ENCODE measurements at regions not wholly inside any gene's neighbourhood (a gene's known extent, or its start where the extent isn't known, plus 50 kb on each side); places are given as distances from the start of the nearest gene placed in this dataset.

DNA sequence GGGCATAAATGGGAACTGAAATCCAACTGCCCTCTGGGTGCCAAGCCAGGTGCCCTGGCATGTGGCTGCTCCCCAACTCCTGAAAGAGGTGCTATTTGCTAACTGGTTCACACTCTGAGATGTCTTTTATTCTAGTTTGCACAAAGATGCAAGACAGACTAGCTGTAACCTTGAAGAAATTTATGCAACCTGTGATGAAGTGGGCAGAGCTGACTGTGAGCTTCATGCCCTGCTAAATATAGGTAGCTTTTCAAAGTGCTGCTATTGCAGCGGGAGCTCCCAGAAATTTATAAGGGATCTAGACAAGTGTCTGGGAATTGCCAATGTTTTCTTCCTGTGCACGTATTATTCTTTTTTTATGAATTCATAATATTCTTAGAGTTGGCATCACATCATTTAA lies 517.5 kb downstream of the RNF144B start (continued):
- TF ChIP-seq CTCF (IDR thresholded peaks at IDR 0.05 in 2 of 3, conservative IDR thresholded peaks at IDR 0.05 in 1 of 3; ENCODE audit: control insufficient read depth in 2 of 3, extremely low read depth in 1 of 3, insufficient read depth in 1 of 3, low read depth in 3 of 3, low read length in 3 of 3) (no peak), IKZF2 (IDR thresholded peaks at IDR 0.05) (no peak), NFIC (IDR thresholded peaks at IDR 0.05; ENCODE audit: low read depth, low read length) (no peak)

GRCh38 chr6:18920701-18921100 lies 533.6 kb downstream of the RNF144B start:
- in situ Hi-C loops (cut with MboI) (no loop called here), intact Hi-C loops (cut with micrococcal nuclease; ENCODE audit: unreplicated experiment) (no loop called here)
- CTCF ChIA-PET = no interaction called here
- BruUV-seq (replicated peaks) = no TSS peak
- H3K36me3 ChIP-seq (ENCODE audit: control insufficient read depth in 2 of 2, insufficient read depth in 2 of 2, low read length in 1 of 2) = no peaks in the 10 kb centered on the region
- H3K9me3 ChIP-seq (replicated peaks; ENCODE audit: control insufficient read depth, insufficient read depth, low read length) = no peaks in the 10 kb centered on the region
- WGBS (ENCODE audit: insufficient coverage, insufficient replicate concordance, low lambda C conversion rate, missing lambda C conversion rate) = 0% methylated on average over 3 of the region's 3 CpGs
- ATAC-seq = no peak
- H3K9ac ChIP-seq (ENCODE audit: control insufficient read depth, insufficient read depth, low read length) = no peak overlapping the region
- no peaks in the 10 kb centered on the region for H4K20me1 ChIP-seq (ENCODE audit: control insufficient read depth, insufficient read depth)
- POLR2A ChIA-PET = no interaction called here
- no peak for DNase-seq (ENCODE audit: low read depth, low spot score)
- H3K4me3 ChIP-seq = no peak overlapping the region
- no peak overlapping the region for H2AFZ ChIP-seq (ENCODE audit: control insufficient read depth, low read depth, low read length)
- H3K4me1 ChIP-seq (ENCODE audit: control insufficient read depth, insufficient read depth, low read length) = no peaks in the 10 kb centered on the region
- no peak overlapping the region for H3K4me2 ChIP-seq (ENCODE audit: control insufficient read depth, insufficient read depth)
- TF ChIP-seq ZBTB11 (CRISPR knock-in tag; IDR thresholded peaks at IDR 0.05) (no peak), MYB (IDR thresholded peaks at IDR 0.05; ENCODE audit: borderline replicate concordance, low read depth, low read length) (no peak), SRF (IDR thresholded peaks at IDR 0.05; ENCODE audit: low read depth in 2 of 2, low read length in 2 of 2) (no peak), WRNIP1 (IDR thresholded peaks at IDR 0.05; ENCODE audit: borderline replicate concordance, low read depth, low read length) (no peak), MLLT1 (IDR thresholded peaks at IDR 0.05) (no peak), PML (IDR thresholded peaks at IDR 0.05; ENCODE audit: low read length) (no peak), RUNX3 (IDR thresholded peaks at IDR 0.05; ENCODE audit: low read length) (no peak), SMARCA5 (IDR thresholded peaks at IDR 0.05) (no peak), PBX3 (IDR thresholded peaks at IDR 0.05; ENCODE audit: insufficient replicate concordance, low read depth, low read length) (no peak), IKZF2 (IDR thresholded peaks at IDR 0.05) (no peak), ATF2 (IDR thresholded peaks at IDR 0.05; ENCODE audit: low read length) (no peak), SMAD1 (IDR thresholded peaks at IDR 0.05; ENCODE audit: low read depth, partially characterized antibody) (no peak), MTA3 (IDR thresholded peaks at IDR 0.05; ENCODE audit: borderline replicate concordance, low read length) (no peak)
- RAD21 ChIA-PET (ENCODE audit: unreplicated experiment) = no interaction called here
- FAIRE-seq = no peak
- H3K79me2 ChIP-seq (ENCODE audit: control insufficient read depth, insufficient read depth, low read length) = no peaks in the 10 kb centered on the region
- SMC1A ChIA-PET (ENCODE audit: uncharacterized antibody, unreplicated experiment) = no interaction called here
- no peaks in the 10 kb centered on the region for H3K27me3 ChIP-seq (replicated peaks in 1 of 2; ENCODE audit: control insufficient read depth in 2 of 2, insufficient read depth in 2 of 2, low read length in 1 of 2)
- no peak overlapping the region for H3K27ac ChIP-seq (ENCODE audit: control insufficient read depth, insufficient read depth)

Measured in GM12878 (cell line).